ENCODE measurements at regions not wholly inside any gene's neighbourhood (a gene's known extent, or its start where the extent isn't known, plus 50 kb on each side); places are given as distances from the start of the nearest gene placed in this dataset.

DNA sequence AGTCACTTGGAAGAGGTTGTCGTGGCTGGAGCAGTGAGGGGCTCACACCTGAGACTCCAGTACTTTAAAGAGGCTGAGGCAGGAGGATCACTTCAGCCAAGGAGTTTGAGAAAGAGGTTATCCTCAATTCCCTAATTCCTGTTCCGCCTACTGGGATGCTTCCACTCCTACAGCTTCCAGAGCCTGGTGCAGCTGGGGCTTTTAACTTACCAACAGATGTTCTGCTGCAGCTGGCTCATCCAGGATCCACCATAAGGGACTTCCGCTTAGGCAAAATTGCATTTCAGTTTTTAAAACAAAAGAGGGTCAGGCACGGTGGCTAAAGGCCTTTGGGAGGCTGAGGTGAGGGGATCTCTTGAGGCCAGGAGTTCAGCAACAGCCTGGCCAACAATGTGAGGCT lies 59.1 kb upstream of the CDYL start:
- DNase-seq (ENCODE audit: low read depth, low spot score) = no peak
- no peaks in the 10 kb centered on the region for H3K27me3 ChIP-seq (ENCODE audit: control insufficient read depth, insufficient read depth, low read length)
- H3K27ac ChIP-seq (ENCODE audit: low read length) = no peak overlapping the region
- no peak overlapping the region for H3K4me3 ChIP-seq (ENCODE audit: low read depth in 2 of 2, low read length in 2 of 2)
- no peaks in the 10 kb centered on the region for H3K4me1 ChIP-seq (ENCODE audit: control insufficient read depth, insufficient read depth, low read length)
- CTCF ChIA-PET = no interaction called here
- POLR2A ChIA-PET = no interaction called here
- H3K9me3 ChIP-seq (ENCODE audit: control insufficient read depth, insufficient read depth, low read depth, low read length) = no peaks in the 10 kb centered on the region
- intact Hi-C loops (cut with micrococcal nuclease; ENCODE audit: unreplicated experiment) (no loop called here), in situ Hi-C loops (cut with HindIII; ENCODE audit: low pct_unique_long_range_greater_than_20kb, low sequenced_read_pairs) (no loop called here)
- no peaks in the 10 kb centered on the region for H3K36me3 ChIP-seq (ENCODE audit: control insufficient read depth, insufficient read depth, low read length)
- no peak for ATAC-seq
- TF ChIP-seq POLR2AphosphoS5 (IDR thresholded peaks at IDR 0.05; ENCODE audit: low read depth, low read length) (no peak), SIN3A (IDR thresholded peaks at IDR 0.05; ENCODE audit: borderline replicate concordance, insufficient read depth, low read depth, low read length) (no peak), TCF7L2 (IDR thresholded peaks at IDR 0.05; ENCODE audit: low read depth, low read length) (no peak)
- TF ChIP-seq, protein P1, sequence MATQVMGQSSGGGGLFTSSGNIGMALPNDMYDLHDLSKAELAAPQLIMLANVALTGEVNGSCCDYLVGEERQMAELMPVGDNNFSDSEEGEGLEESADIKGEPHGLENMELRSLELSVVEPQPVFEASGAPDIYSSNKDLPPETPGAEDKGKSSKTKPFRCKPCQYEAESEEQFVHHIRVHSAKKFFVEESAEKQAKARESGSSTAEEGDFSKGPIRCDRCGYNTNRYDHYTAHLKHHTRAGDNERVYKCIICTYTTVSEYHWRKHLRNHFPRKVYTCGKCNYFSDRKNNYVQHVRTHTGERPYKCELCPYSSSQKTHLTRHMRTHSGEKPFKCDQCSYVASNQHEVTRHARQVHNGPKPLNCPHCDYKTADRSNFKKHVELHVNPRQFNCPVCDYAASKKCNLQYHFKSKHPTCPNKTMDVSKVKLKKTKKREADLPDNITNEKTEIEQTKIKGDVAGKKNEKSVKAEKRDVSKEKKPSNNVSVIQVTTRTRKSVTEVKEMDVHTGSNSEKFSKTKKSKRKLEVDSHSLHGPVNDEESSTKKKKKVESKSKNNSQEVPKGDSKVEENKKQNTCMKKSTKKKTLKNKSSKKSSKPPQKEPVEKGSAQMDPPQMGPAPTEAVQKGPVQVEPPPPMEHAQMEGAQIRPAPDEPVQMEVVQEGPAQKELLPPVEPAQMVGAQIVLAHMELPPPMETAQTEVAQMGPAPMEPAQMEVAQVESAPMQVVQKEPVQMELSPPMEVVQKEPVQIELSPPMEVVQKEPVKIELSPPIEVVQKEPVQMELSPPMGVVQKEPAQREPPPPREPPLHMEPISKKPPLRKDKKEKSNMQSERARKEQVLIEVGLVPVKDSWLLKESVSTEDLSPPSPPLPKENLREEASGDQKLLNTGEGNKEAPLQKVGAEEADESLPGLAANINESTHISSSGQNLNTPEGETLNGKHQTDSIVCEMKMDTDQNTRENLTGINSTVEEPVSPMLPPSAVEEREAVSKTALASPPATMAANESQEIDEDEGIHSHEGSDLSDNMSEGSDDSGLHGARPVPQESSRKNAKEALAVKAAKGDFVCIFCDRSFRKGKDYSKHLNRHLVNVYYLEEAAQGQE (IDR thresholded peaks at IDR 0.05; ENCODE audit: insufficient read depth in 1 of 2, low read depth in 2 of 2, low read length in 1 of 2) = no peak
- TF ChIP-seq, protein P2, sequence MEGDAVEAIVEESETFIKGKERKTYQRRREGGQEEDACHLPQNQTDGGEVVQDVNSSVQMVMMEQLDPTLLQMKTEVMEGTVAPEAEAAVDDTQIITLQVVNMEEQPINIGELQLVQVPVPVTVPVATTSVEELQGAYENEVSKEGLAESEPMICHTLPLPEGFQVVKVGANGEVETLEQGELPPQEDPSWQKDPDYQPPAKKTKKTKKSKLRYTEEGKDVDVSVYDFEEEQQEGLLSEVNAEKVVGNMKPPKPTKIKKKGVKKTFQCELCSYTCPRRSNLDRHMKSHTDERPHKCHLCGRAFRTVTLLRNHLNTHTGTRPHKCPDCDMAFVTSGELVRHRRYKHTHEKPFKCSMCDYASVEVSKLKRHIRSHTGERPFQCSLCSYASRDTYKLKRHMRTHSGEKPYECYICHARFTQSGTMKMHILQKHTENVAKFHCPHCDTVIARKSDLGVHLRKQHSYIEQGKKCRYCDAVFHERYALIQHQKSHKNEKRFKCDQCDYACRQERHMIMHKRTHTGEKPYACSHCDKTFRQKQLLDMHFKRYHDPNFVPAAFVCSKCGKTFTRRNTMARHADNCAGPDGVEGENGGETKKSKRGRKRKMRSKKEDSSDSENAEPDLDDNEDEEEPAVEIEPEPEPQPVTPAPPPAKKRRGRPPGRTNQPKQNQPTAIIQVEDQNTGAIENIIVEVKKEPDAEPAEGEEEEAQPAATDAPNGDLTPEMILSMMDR (IDR thresholded peaks at IDR 0.05) = no peak
- BruUV-seq (replicated peaks) = no TSS peak

DNA sequence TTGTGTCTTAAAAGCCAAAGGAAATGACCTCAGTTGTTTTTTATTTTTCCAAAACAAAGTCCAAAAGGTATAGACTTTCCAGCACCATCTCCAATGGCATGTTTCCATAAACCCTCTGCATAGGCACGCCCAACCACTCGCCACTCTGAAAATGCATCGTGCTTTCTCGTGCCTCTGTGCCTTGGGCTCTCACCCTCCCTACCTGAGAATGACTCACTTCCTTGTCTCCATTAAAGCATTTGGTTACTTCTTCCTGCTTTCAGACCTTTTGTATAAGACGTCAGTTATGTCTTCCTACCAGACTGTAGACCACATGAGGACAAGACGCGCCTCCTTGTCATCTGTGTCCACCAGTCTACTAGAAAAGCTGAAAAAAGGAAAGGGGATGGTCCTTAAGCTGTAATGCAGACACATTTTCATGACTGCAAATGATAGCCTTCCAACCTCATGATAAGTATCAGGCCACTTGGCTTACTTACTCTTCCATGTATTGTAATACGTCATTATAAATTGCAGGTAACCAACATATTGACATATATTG lies 61.2 kb upstream of the CDYL start:
- H3K4me3 ChIP-seq (ENCODE audit: low read depth in 2 of 2, low read length in 2 of 2) = no peak overlapping the region
- DNase-seq (ENCODE audit: low read depth, low spot score) (no peak), ATAC-seq (no peak)
- intact Hi-C loops (cut with micrococcal nuclease; ENCODE audit: unreplicated experiment) = no loop called here
- H3K4me1 ChIP-seq (ENCODE audit: control insufficient read depth, insufficient read depth, low read length) = no peaks in the 10 kb centered on the region
- CTCF ChIA-PET = no interaction called here
- H3K9me3 ChIP-seq (ENCODE audit: control insufficient read depth, insufficient read depth, low read depth, low read length) = no peaks in the 10 kb centered on the region
- H3K27me3 ChIP-seq (ENCODE audit: control insufficient read depth, insufficient read depth, low read length) = no peaks in the 10 kb centered on the region
- no peak overlapping the region for H3K27ac ChIP-seq (ENCODE audit: low read length)
- no peaks in the 10 kb centered on the region for H3K36me3 ChIP-seq (ENCODE audit: control insufficient read depth, insufficient read depth, low read length)
- POLR2A ChIA-PET = no interaction called here
- TF ChIP-seq TCF7L2 (IDR thresholded peaks at IDR 0.05; ENCODE audit: low read depth, low read length) = no peak
- in situ Hi-C loops (cut with HindIII; ENCODE audit: low pct_unique_long_range_greater_than_20kb, low sequenced_read_pairs) = no loop called here
- BruUV-seq (replicated peaks) = no TSS peak

DNA sequence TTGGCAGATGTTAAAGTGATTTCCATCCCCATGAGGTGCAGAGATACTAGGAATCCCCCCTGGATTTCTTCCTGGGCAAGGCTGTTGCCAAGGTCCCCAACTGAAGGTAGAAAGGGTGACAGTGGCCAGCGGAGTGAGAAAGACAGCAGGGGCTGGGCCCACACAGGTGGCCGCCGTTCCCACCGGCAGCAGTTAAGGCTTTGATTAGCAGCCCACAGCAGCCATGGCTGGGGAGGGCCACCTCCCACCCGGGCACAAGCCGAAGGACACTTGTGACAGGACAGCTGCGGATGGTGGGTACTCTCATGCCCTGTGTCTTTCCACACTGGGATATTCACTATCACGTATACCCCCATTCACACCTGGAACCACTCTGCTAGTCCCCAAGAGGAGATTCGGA lies 63.9 kb upstream of the CDYL start:
- H3K4me1 ChIP-seq (ENCODE audit: control insufficient read depth, insufficient read depth, low read length) = no peaks in the 10 kb centered on the region
- intact Hi-C loops (cut with micrococcal nuclease; ENCODE audit: unreplicated experiment) (no loop called here), in situ Hi-C loops (cut with HindIII; ENCODE audit: low pct_unique_long_range_greater_than_20kb, low sequenced_read_pairs) (no loop called here)
- no peaks in the 10 kb centered on the region for H3K27me3 ChIP-seq (ENCODE audit: control insufficient read depth, insufficient read depth, low read length)
- no TSS peak for BruUV-seq (replicated peaks)
- ATAC-seq (no peak), DNase-seq (ENCODE audit: low read depth, low spot score) (no peak)
- no peak overlapping the region for H3K27ac ChIP-seq (ENCODE audit: low read length)
- no peaks in the 10 kb centered on the region for H3K36me3 ChIP-seq (ENCODE audit: control insufficient read depth, insufficient read depth, low read length)
- ChIA-PET CTCF (no interaction called here), POLR2A (no interaction called here)
- TF ChIP-seq TCF7L2 (IDR thresholded peaks at IDR 0.05; ENCODE audit: low read depth, low read length) (no peak), SIN3A (IDR thresholded peaks at IDR 0.05; ENCODE audit: borderline replicate concordance, insufficient read depth, low read depth, low read length) (no peak), POLR2AphosphoS5 (IDR thresholded peaks at IDR 0.05; ENCODE audit: low read depth, low read length) (no peak)
- TF ChIP-seq, protein P1 (IDR thresholded peaks at IDR 0.05; ENCODE audit: insufficient read depth in 1 of 2, low read depth in 2 of 2, low read length in 1 of 2) = no peak
- TF ChIP-seq, protein P2 (IDR thresholded peaks at IDR 0.05) = no peak
- no peak overlapping the region for H3K4me3 ChIP-seq (ENCODE audit: low read depth in 2 of 2, low read length in 2 of 2)
- no peaks in the 10 kb centered on the region for H3K9me3 ChIP-seq (ENCODE audit: control insufficient read depth, insufficient read depth, low read depth, low read length)

Measured in Panc1 (cell line).